Neural cell (in vitro differentiated cells): ENCODE measurements at regions not wholly inside any gene's neighbourhood (a gene's known extent, or its start where the extent isn't known, plus 50 kb on each side); places are given as distances from the start of the nearest gene placed in this dataset.

Experiments used
- H2AFZ ChIP-seq: fragments of 200-600, 300-800 bp; sonication (generic), shearing (Covaris generic); 2 replicates; pipeline ENCODE4 v1.6.0; 2014; ENCODE audit warnings: low read depth, mild to moderate bottlenecking, antibody characterized with exemption, low read length, moderate library complexity
- H3F3A ChIP-seq: fragments of 200-600 bp; shearing (Covaris generic); 2 replicates; pipeline ENCODE4 v1.6.1; 2016; ENCODE audit warnings: mild to moderate bottlenecking, moderate library complexity, mixed read lengths, antibody characterized with exemption, low read length; ENCODE audit not compliant: insufficient read depth, poor library complexity, severe bottlenecking
- H3K27ac ChIP-seq: fragments of 200-600, 300-800 bp; sonication (generic), shearing (Covaris generic); 2 replicates; pipeline ENCODE4 v1.5.1; 2014; ENCODE audit warnings: mild to moderate bottlenecking, low read length, moderate library complexity
- H3K27me3 ChIP-seq: fragments of 300-800, 200-600 bp; sonication (generic), shearing (Covaris generic); 2 replicates; pipeline ENCODE4 v1.6.0; 2014; ENCODE audit warnings: mild to moderate bottlenecking, low read depth, low read length, moderate library complexity; ENCODE audit not compliant: insufficient read depth
- H3K36me3 ChIP-seq: fragments of 300-800, 200-600 bp; sonication (generic), shearing (Covaris generic); 2 replicates; pipeline ENCODE4 v1.5.1; 2014; ENCODE audit warnings: mild to moderate bottlenecking, antibody characterized with exemption, low read length, moderate library complexity; ENCODE audit not compliant: insufficient read depth
- H3K4me2 ChIP-seq: fragments of 300-800, 200-600 bp; sonication (generic), shearing (Covaris generic); 2 replicates; pipeline ENCODE4 v1.6.0; 2014; ENCODE audit warnings: mild to moderate bottlenecking, low read length
- H3K4me3 ChIP-seq: fragments of 300-800, 200-600 bp; sonication (generic), shearing (Covaris generic); 2 replicates; pipeline ENCODE4 v1.5.1; 2014; ENCODE audit warnings: mild to moderate bottlenecking, low read length, moderate library complexity
- H3K79me2 ChIP-seq: fragments of 200-600 bp; shearing (Covaris generic); replicated peaks from 2 replicates; pipeline ENCODE4 v1.6.0; 2014; ENCODE audit warnings: mild to moderate bottlenecking, low read length, moderate library complexity; ENCODE audit not compliant: insufficient read depth
- H3K9ac ChIP-seq: fragments of 300-800, 200-600 bp; sonication (generic), shearing (Covaris generic); 2 replicates; pipeline ENCODE4 v1.6.1; 2016; ENCODE audit warnings: mild to moderate bottlenecking, low read length, mixed read lengths
- H3K9me2 ChIP-seq: fragments of 200-600 bp; shearing (Covaris generic); 2 replicates; pipeline ENCODE4 v1.6.1; 2016; ENCODE audit warnings: mild to moderate bottlenecking, low read length, mixed read lengths; ENCODE audit not compliant: insufficient read depth
- H3K9me3 ChIP-seq: fragments of 200-600, 300-800 bp; sonication (generic), shearing (Covaris generic); 2 replicates; pipeline ENCODE4 v1.6.1; 2016; ENCODE audit warnings: mild to moderate bottlenecking, mixed run types, low read length, moderate library complexity, mixed read lengths
- H4K20me1 ChIP-seq: fragments of 200-600 bp; shearing (Covaris generic); 2 replicates; pipeline ENCODE4 v1.6.1; 2016; ENCODE audit warnings: mild to moderate bottlenecking, mixed run types; ENCODE audit not compliant: insufficient read depth
- EP300 ChIP-seq: fragments of 450-650 bp; conservative IDR thresholded peaks from 2 replicates; pipeline ENCODE4 v1.6.1; 2014; ENCODE audit warnings: antibody characterized with exemption, mild to moderate bottlenecking, moderate library complexity; ENCODE audit not compliant: poor library complexity, severe bottlenecking
- EZH2 ChIP-seq: fragments of 200-600, 300-800 bp; shearing (Covaris generic), sonication (generic); IDR thresholded peaks from 2 replicates; pipeline ENCODE4 v1.6.1; 2014; ENCODE audit warnings: antibody characterized with exemption, low read length, borderline replicate concordance, mild to moderate bottlenecking; ENCODE audit not compliant: insufficient read depth, poor library complexity, severe bottlenecking
- MXI1 ChIP-seq: fragments of 450-650 bp; conservative IDR thresholded peaks from 2 replicates; pipeline ENCODE4 v1.6.1; 2014; ENCODE audit warnings: antibody characterized with exemption, mild to moderate bottlenecking; ENCODE audit not compliant: poor library complexity, severe bottlenecking
- POLR2AphosphoS5 ChIP-seq: IDR thresholded peaks from 2 replicates; pipeline ENCODE4 v1.6.1; 2012
- RAD21 ChIP-seq: fragments of 450-650 bp; conservative IDR thresholded peaks from 2 replicates; pipeline ENCODE4 v1.6.1; 2014; ENCODE audit warnings: antibody characterized with exemption, mild to moderate bottlenecking, moderate library complexity
- SMC3 ChIP-seq: fragments of 450-650 bp; conservative IDR thresholded peaks from 2 replicates; pipeline ENCODE4 v1.6.1; 2014; ENCODE audit warnings: antibody characterized with exemption, mild to moderate bottlenecking, moderate library complexity; ENCODE audit not compliant: poor library complexity
- TAF1 ChIP-seq: IDR thresholded peaks from 2 replicates; pipeline ENCODE4 v1.6.1; 2012; ENCODE audit warnings: low read depth
- TF ChIP-seq, protein P1 (sequence below): fragments of 450-650 bp; IDR thresholded peaks from 2 replicates; pipeline ENCODE4 v1.5.1; 2014; ENCODE audit warnings: antibody characterized with exemption, mild to moderate bottlenecking, moderate library complexity; ENCODE audit not compliant: poor library complexity, severe bottlenecking
- TF ChIP-seq, protein P2 (sequence below): IDR thresholded peaks from 2 replicates; pipeline ENCODE4 v1.6.1; 2012; ENCODE audit warnings: borderline replicate concordance

- no peak overlapping the region for H3K4me3 ChIP-seq
- H3K9me2 ChIP-seq = no peaks in the 10 kb centered on the region
- no peaks in the 10 kb centered on the region for H3K79me2 ChIP-seq
- no peaks in the 10 kb centered on the region for H3K9me3 ChIP-seq
- no peaks in the 10 kb centered on the region for H3K36me3 ChIP-seq
- H4K20me1 ChIP-seq = no peaks in the 10 kb centered on the region
- no peak overlapping the region for H3K27ac ChIP-seq
- no peaks in the 10 kb centered on the region for H3F3A ChIP-seq
- no peak for TF ChIP-seq EZH2
- TF ChIP-seq, protein P1, sequence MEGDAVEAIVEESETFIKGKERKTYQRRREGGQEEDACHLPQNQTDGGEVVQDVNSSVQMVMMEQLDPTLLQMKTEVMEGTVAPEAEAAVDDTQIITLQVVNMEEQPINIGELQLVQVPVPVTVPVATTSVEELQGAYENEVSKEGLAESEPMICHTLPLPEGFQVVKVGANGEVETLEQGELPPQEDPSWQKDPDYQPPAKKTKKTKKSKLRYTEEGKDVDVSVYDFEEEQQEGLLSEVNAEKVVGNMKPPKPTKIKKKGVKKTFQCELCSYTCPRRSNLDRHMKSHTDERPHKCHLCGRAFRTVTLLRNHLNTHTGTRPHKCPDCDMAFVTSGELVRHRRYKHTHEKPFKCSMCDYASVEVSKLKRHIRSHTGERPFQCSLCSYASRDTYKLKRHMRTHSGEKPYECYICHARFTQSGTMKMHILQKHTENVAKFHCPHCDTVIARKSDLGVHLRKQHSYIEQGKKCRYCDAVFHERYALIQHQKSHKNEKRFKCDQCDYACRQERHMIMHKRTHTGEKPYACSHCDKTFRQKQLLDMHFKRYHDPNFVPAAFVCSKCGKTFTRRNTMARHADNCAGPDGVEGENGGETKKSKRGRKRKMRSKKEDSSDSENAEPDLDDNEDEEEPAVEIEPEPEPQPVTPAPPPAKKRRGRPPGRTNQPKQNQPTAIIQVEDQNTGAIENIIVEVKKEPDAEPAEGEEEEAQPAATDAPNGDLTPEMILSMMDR = no peak
- no peak for TF ChIP-seq MXI1
- TF ChIP-seq, protein P2, sequence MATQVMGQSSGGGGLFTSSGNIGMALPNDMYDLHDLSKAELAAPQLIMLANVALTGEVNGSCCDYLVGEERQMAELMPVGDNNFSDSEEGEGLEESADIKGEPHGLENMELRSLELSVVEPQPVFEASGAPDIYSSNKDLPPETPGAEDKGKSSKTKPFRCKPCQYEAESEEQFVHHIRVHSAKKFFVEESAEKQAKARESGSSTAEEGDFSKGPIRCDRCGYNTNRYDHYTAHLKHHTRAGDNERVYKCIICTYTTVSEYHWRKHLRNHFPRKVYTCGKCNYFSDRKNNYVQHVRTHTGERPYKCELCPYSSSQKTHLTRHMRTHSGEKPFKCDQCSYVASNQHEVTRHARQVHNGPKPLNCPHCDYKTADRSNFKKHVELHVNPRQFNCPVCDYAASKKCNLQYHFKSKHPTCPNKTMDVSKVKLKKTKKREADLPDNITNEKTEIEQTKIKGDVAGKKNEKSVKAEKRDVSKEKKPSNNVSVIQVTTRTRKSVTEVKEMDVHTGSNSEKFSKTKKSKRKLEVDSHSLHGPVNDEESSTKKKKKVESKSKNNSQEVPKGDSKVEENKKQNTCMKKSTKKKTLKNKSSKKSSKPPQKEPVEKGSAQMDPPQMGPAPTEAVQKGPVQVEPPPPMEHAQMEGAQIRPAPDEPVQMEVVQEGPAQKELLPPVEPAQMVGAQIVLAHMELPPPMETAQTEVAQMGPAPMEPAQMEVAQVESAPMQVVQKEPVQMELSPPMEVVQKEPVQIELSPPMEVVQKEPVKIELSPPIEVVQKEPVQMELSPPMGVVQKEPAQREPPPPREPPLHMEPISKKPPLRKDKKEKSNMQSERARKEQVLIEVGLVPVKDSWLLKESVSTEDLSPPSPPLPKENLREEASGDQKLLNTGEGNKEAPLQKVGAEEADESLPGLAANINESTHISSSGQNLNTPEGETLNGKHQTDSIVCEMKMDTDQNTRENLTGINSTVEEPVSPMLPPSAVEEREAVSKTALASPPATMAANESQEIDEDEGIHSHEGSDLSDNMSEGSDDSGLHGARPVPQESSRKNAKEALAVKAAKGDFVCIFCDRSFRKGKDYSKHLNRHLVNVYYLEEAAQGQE = no peak
- TF ChIP-seq POLR2AphosphoS5 = no peak
- TF ChIP-seq TAF1 = no peak
- TF ChIP-seq SMC3 = no peak
- TF ChIP-seq RAD21 = no peak
- no peak for TF ChIP-seq EP300
- no peak overlapping the region for H3K4me2 ChIP-seq
- H3K9ac ChIP-seq = no peak overlapping the region
- H3K27me3 ChIP-seq = no peaks in the 10 kb centered on the region
- no peak overlapping the region for H2AFZ ChIP-seq
Observed at GRCh38 chrX:43003939-43004338, 226.0 kb upstream of the PPP1R2C start.

GRCh38 chrX:43005561-43005960 lies 227.6 kb upstream of the PPP1R2C start:
- Histone ChIP-seq H3K27ac (no peak overlapping the region), H3K9ac (no peak overlapping the region)

More at GRCh38 chrX:43005561-43005960, 227.6 kb upstream of the PPP1R2C start:
- Histone ChIP-seq H3K4me3 (no peak overlapping the region), H3K9me2 (no peaks in the 10 kb centered on the region), H3K27me3 (no peaks in the 10 kb centered on the region), H3K9me3 (no peaks in the 10 kb centered on the region), H3K36me3 (no peaks in the 10 kb centered on the region), H3F3A (no peaks in the 10 kb centered on the region), H2AFZ (no peak overlapping the region), H4K20me1 (no peaks in the 10 kb centered on the region), H3K4me2 (no peak overlapping the region), H3K79me2 (no peaks in the 10 kb centered on the region)
- TF ChIP-seq TAF1 = no peak
- no peak for TF ChIP-seq SMC3
- no peak for TF ChIP-seq RAD21
- TF ChIP-seq EP300 = no peak
- TF ChIP-seq, protein P2 = no peak
